Ishikawa (cell line): ENCODE measurements at regions not wholly inside any gene's neighbourhood (a gene's known extent, or its start where the extent isn't known, plus 50 kb on each side); places are given as distances from the start of the nearest gene placed in this dataset.

Experiments used
- CREB1 ChIP-seq: IDR thresholded peaks from 2 replicates; pipeline ENCODE4 v1.6.1; 2012; ENCODE audit warnings: low read depth
- EP300 ChIP-seq: IDR thresholded peaks from 2 replicates; pipeline ENCODE4 v1.6.1; 2012; ENCODE audit warnings: borderline replicate concordance
- TAF1 ChIP-seq: IDR thresholded peaks from 2 replicates; pipeline ENCODE4 v1.6.1; 2012; ENCODE audit warnings: low read depth, mild to moderate bottlenecking

DNA sequence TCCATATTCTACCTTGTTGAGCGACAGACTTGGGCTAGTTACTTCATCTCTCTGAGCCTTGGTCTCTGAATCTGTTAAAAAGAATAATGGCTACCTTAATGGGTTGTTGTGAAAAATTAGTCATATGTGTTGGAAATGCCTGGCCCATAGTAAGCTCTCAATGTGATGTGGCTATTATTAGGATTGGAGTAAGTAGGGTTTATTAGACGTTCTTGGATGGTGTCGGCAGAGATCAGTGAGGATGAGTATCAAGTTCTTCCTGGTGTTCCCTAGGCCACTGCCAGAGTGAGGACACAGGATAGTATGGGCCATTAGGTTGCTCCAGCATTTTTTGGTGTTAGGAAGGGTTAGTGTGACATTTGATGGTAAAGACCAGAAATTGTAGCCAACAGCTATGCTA is 121.1 kb upstream of the DUSP10 start:
- TF ChIP-seq CREB1 (no peak), EP300 (no peak), TAF1 (no peak)
